ENCODE measurements at regions not wholly inside any gene's neighbourhood (a gene's known extent, or its start where the extent isn't known, plus 50 kb on each side); places are given as distances from the start of the nearest gene placed in this dataset.

- DNase-seq (no peak), ATAC-seq (ENCODE audit: insufficient read depth, low read depth) (no peak)
- Histone ChIP-seq H3K9ac (ENCODE audit: low read depth, low read length) (no peak overlapping the region), H3K9me3 (ENCODE audit: insufficient read depth, low read length, severe bottlenecking) (no peaks in the 10 kb centered on the region), H3K27me3 (ENCODE audit: insufficient read depth, low read length, poor library complexity) (no peaks in the 10 kb centered on the region), H3K4me1 (ENCODE audit: insufficient read depth, low read length) (no peaks in the 10 kb centered on the region), H3K4me3 (ENCODE audit: low read depth in 1 of 2, low read length in 2 of 2) (no peak overlapping the region), H3K27ac (ENCODE audit: low read length) (no peak overlapping the region), H3K4me2 (ENCODE audit: insufficient read depth, low read length) (no peak overlapping the region), H3K79me2 (ENCODE audit: insufficient read depth, low read length) (no peaks in the 10 kb centered on the region), H2AFZ (ENCODE audit: low read depth, low read length) (no peak overlapping the region), H3K36me3 (ENCODE audit: insufficient read depth, low read length) (no peaks in the 10 kb centered on the region), H4K20me1 (ENCODE audit: insufficient read depth, low read length) (no peaks in the 10 kb centered on the region)
- TF ChIP-seq CTCF (IDR thresholded peaks at IDR 0.05; ENCODE audit: borderline replicate concordance, extremely low read depth, low read length, poor library complexity, severe bottlenecking) (no peak), EZH2 (IDR thresholded peaks at IDR 0.05; ENCODE audit: borderline replicate concordance, low read depth, low read length, severe bottlenecking) (no peak)
These were observed 158.8 kb upstream of the ZNF462 start for GRCh38 chr9:106704056-106704615.

GRCh38 chr9:106707291-106707690, 155.7 kb upstream of the ZNF462 start:
- no peak overlapping the region for H3K4me2 ChIP-seq (ENCODE audit: insufficient read depth, low read length)
- H3K36me3 ChIP-seq (ENCODE audit: insufficient read depth, low read length): no peaks in the 10 kb centered on the region
- DNase-seq: no peak
- no peak overlapping the region for H3K4me3 ChIP-seq (ENCODE audit: low read depth in 1 of 2, low read length in 2 of 2)
- no peaks in the 10 kb centered on the region for H4K20me1 ChIP-seq (ENCODE audit: insufficient read depth, low read length)
- H3K9me3 ChIP-seq (ENCODE audit: insufficient read depth, low read length, severe bottlenecking): no peaks in the 10 kb centered on the region
- no peaks in the 10 kb centered on the region for H3K4me1 ChIP-seq (ENCODE audit: insufficient read depth, low read length)
- H3K27ac ChIP-seq (ENCODE audit: low read length): no peak overlapping the region
- no peak overlapping the region for H3K9ac ChIP-seq (ENCODE audit: low read depth, low read length)
- TF ChIP-seq CTCF (IDR thresholded peaks at IDR 0.05; ENCODE audit: borderline replicate concordance, extremely low read depth, low read length, poor library complexity, severe bottlenecking) (no peak), EZH2 (IDR thresholded peaks at IDR 0.05; ENCODE audit: borderline replicate concordance, low read depth, low read length, severe bottlenecking) (no peak)
- no peaks in the 10 kb centered on the region for H3K79me2 ChIP-seq (ENCODE audit: insufficient read depth, low read length)
- ATAC-seq (ENCODE audit: insufficient read depth, low read depth): no peak
- no peaks in the 10 kb centered on the region for H3K27me3 ChIP-seq (ENCODE audit: insufficient read depth, low read length, poor library complexity)
- no peak overlapping the region for H2AFZ ChIP-seq (ENCODE audit: low read depth, low read length)

- no peak for DNase-seq
- Histone ChIP-seq H3K36me3 (ENCODE audit: insufficient read depth, low read length) (no peaks in the 10 kb centered on the region), H3K4me1 (ENCODE audit: insufficient read depth, low read length) (no peaks in the 10 kb centered on the region), H3K27ac (ENCODE audit: low read length) (no peak overlapping the region), H3K79me2 (ENCODE audit: insufficient read depth, low read length) (no peaks in the 10 kb centered on the region), H3K4me2 (ENCODE audit: insufficient read depth, low read length) (no peak overlapping the region), H3K27me3 (ENCODE audit: insufficient read depth, low read length, poor library complexity) (no peaks in the 10 kb centered on the region), H2AFZ (ENCODE audit: low read depth, low read length) (no peak overlapping the region), H3K9me3 (ENCODE audit: insufficient read depth, low read length, severe bottlenecking) (no peaks in the 10 kb centered on the region), H3K9ac (ENCODE audit: low read depth, low read length) (no peak overlapping the region), H3K4me3 (ENCODE audit: low read depth in 1 of 2, low read length in 2 of 2) (no peak overlapping the region), H4K20me1 (ENCODE audit: insufficient read depth, low read length) (no peaks in the 10 kb centered on the region)
- no peak for ATAC-seq (ENCODE audit: insufficient read depth, low read depth)
- TF ChIP-seq CTCF (IDR thresholded peaks at IDR 0.05; ENCODE audit: borderline replicate concordance, extremely low read depth, low read length, poor library complexity, severe bottlenecking) (no peak), EZH2 (IDR thresholded peaks at IDR 0.05; ENCODE audit: borderline replicate concordance, low read depth, low read length, severe bottlenecking) (no peak)
These were observed 155.1 kb upstream of the ZNF462 start for GRCh38 chr9:106707738-106708474.

Measured in DND-41 (cell line).